PC-9 (cell line): ENCODE measurements at regions not wholly inside any gene's neighbourhood (a gene's known extent, or its start where the extent isn't known, plus 50 kb on each side); places are given as distances from the start of the nearest gene placed in this dataset.

Source experiments
- CTCF ChIP-seq: fragments of 200-600 bp; sonication (generic); conservative IDR thresholded peaks from 2 replicates; pipeline ENCODE4 v1.6.1; 2017; ENCODE audit warnings: mixed run types, antibody characterized with exemption, mild to moderate bottlenecking, moderate library complexity
- EZH2 ChIP-seq: fragments of 200-600 bp; sonication (generic); IDR thresholded peaks from 2 replicates; pipeline ENCODE4 v1.8.0; 2017; ENCODE audit warnings: antibody characterized with exemption, low read depth

- TF ChIP-seq CTCF = no peak
- TF ChIP-seq EZH2 = no peak
Measured at GRCh38 chr2:23273786-23274185, 111.2 kb upstream of the KLHL29 start.
